ENCODE measurements at regions not wholly inside any gene's neighbourhood (a gene's known extent, or its start where the extent isn't known, plus 50 kb on each side); places are given as distances from the start of the nearest gene placed in this dataset.
"Not testable (repeated sequence)": the region's sequence is repeated elsewhere in the genome, so short reads cannot be mapped to it uniquely, and the experiment has no call there.

- no peak for TF ChIP-seq CTCF (IDR thresholded peaks at IDR 0.05)
Measured at GRCh38 chr2:13332060-13332459, 615.3 kb downstream of the TRIB2 start.

GRCh38 chr2:13334071-13334470 is 617.3 kb downstream of the TRIB2 start:
- peaks cover 12 to 15% of the 10 kb centered on the region in 2 donors for H3K9me3 Mint-ChIP-seq
- ATAC-seq; H3K27ac ChIP-seq (ENCODE audit: low read length); H3K27ac Mint-ChIP-seq; H3K4me1 Mint-ChIP-seq; H3K4me1 ChIP-seq (ENCODE audit: control insufficient read depth, insufficient read depth, low read length); H3K27me3 ChIP-seq (ENCODE audit: control insufficient read depth, insufficient read depth, low read length); intact Hi-C loops (cut with micrococcal nuclease); H3K4me3 Mint-ChIP-seq; H3K9me3 ChIP-seq (ENCODE audit: control insufficient read depth, insufficient read depth, low read length); H3K4me3 ChIP-seq (ENCODE audit: low read length); H3K36me3 ChIP-seq (ENCODE audit: control insufficient read depth, insufficient read depth, low read length); H3K27me3 Mint-ChIP-seq (ENCODE audit: low read depth in 2 of 2); H3K36me3 Mint-ChIP-seq; DNase-seq: not testable (repeated sequence)

More at GRCh38 chr2:13332060-13332459, 615.3 kb downstream of the TRIB2 start:
- WGBS (ENCODE audit: insufficient coverage): no CpG with 5 or more reads among the region's 2 CpGs
- no peak overlapping the region for H3K4me3 ChIP-seq (ENCODE audit: low read length)
- Mint-ChIP-seq H3K4me1 (no peaks in the 10 kb centered on the region), H3K36me3 (no peaks in the 10 kb centered on the region), H3K9me3 (peaks cover 6 to 21% of the 10 kb centered on the region in 2 donors), H3K4me3 (no peak overlapping the region), H3K27ac (no peak overlapping the region), H3K27me3 (ENCODE audit: low read depth in 2 of 2) (no peaks in the 10 kb centered on the region)
- DNase-seq (no peak), ATAC-seq (no peak)
- no peaks in the 10 kb centered on the region for H3K36me3 ChIP-seq (ENCODE audit: control insufficient read depth, insufficient read depth, low read length)
- no peaks in the 10 kb centered on the region for H3K9me3 ChIP-seq (ENCODE audit: control insufficient read depth, insufficient read depth, low read length)
- H3K4me1 ChIP-seq (ENCODE audit: control insufficient read depth, insufficient read depth, low read length): no peaks in the 10 kb centered on the region
- intact Hi-C loops (cut with micrococcal nuclease): no loop called here
- no peaks in the 10 kb centered on the region for H3K27me3 ChIP-seq (ENCODE audit: control insufficient read depth, insufficient read depth, low read length)
- no peak overlapping the region for H3K27ac ChIP-seq (ENCODE audit: low read length)

- Mint-ChIP-seq H3K4me1 (no peaks in the 10 kb centered on the region), H3K36me3 (no peaks in the 10 kb centered on the region), H3K27me3 (ENCODE audit: low read depth in 2 of 2) (no peaks in the 10 kb centered on the region), H3K27ac (no peak overlapping the region), H3K9me3 (peaks cover 12 to 15% of the 10 kb centered on the region in 2 donors), H3K4me3 (no peak overlapping the region)
- Histone ChIP-seq H3K9me3 (ENCODE audit: control insufficient read depth, insufficient read depth, low read length) (no peaks in the 10 kb centered on the region), H3K4me1 (ENCODE audit: control insufficient read depth, insufficient read depth, low read length) (no peaks in the 10 kb centered on the region), H3K36me3 (ENCODE audit: control insufficient read depth, insufficient read depth, low read length) (no peaks in the 10 kb centered on the region), H3K4me3 (ENCODE audit: low read length) (no peak overlapping the region), H3K27ac (ENCODE audit: low read length) (no peak overlapping the region), H3K27me3 (ENCODE audit: control insufficient read depth, insufficient read depth, low read length) (no peaks in the 10 kb centered on the region)
- ATAC-seq (no peak), DNase-seq (no peak)
- intact Hi-C loops (cut with micrococcal nuclease): no loop called here
- TF ChIP-seq CTCF (IDR thresholded peaks at IDR 0.05): no peak
Measured at GRCh38 chr2:13334545-13334944, 617.8 kb downstream of the TRIB2 start.

- peaks cover 12 to 15% of the 10 kb centered on the region in 2 donors for H3K9me3 Mint-ChIP-seq
- no peaks in the 10 kb centered on the region for H3K9me3 ChIP-seq (ENCODE audit: control insufficient read depth, insufficient read depth, low read length)
- DNase-seq: no peak
- H3K4me3 Mint-ChIP-seq: no peak overlapping the region
- no peaks in the 10 kb centered on the region for H3K36me3 Mint-ChIP-seq
- no peaks in the 10 kb centered on the region for H3K36me3 ChIP-seq (ENCODE audit: control insufficient read depth, insufficient read depth, low read length)
- H3K4me1 Mint-ChIP-seq: no peaks in the 10 kb centered on the region
- TF ChIP-seq CTCF (IDR thresholded peaks at IDR 0.05): no peak
- H3K27me3 ChIP-seq (ENCODE audit: control insufficient read depth, insufficient read depth, low read length): no peaks in the 10 kb centered on the region
- intact Hi-C loops (cut with micrococcal nuclease): no loop called here
- 87% methylated on average over 2 of the region's 2 CpGs for whole genome bisulfite sequencing (ENCODE audit: insufficient coverage)
- H3K27ac ChIP-seq (ENCODE audit: low read length): no peak overlapping the region
- H3K27me3 Mint-ChIP-seq (ENCODE audit: low read depth in 2 of 2): no peaks in the 10 kb centered on the region
- H3K4me3 ChIP-seq (ENCODE audit: low read length): no peak overlapping the region
- H3K4me1 ChIP-seq (ENCODE audit: control insufficient read depth, insufficient read depth, low read length): no peaks in the 10 kb centered on the region
- H3K27ac Mint-ChIP-seq: no peak overlapping the region
- no peak for ATAC-seq
Measured at GRCh38 chr2:13335862-13336535, 619.3 kb downstream of the TRIB2 start.

All from natural killer cell (primary cell).